ENCODE measurements at regions not wholly inside any gene's neighbourhood (a gene's known extent, or its start where the extent isn't known, plus 50 kb on each side); places are given as distances from the start of the nearest gene placed in this dataset.
"Not testable (repeated sequence)": the region's sequence is repeated elsewhere in the genome, so short reads cannot be mapped to it uniquely, and the experiment has no call there.

DNA sequence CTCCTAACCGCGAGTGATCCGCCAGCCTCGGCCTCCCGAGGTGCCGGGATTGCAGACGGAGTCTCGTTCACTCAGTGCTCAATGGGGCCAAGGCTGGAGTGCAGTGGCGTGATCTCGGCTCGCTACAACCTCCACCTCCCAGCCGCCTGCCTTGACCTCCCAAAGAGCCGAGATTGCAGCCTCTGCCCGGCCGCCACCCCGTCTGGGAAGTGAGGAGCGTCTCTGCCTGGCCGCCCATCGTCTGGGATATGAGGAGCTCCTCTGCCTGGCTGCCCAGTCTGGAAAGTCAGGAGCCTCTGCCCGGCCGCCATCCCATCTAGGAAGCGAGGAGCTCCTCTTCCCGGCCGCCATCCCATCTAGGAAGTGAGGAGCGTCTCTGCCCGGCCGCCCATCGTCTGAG is 58.8 kb upstream of the ANKRD30BL start:
- DNase-seq = not testable (repeated sequence)

DNA sequence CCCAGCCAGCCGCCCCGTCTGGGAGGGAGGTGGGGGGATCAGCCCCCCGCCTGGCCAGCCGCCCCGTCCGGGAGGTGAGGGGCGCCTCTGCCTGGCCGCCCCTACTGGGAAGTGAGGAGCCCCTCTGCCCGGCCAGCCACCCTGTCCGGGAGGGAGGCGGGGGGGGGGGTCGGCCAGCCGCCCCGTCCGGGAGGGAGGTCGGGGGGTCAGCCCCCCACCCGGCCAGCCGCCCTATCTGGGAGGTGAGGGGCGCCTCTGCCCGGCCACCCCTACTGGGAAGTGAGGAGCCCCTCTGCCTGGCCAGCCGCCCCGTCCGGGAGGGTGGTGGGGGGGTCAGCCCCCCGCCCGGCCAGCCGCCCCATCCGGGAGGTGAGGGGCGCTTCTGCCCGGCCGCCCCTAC is 60.1 kb upstream of the ANKRD30BL start:
- DNase-seq = not testable (repeated sequence)

DNA sequence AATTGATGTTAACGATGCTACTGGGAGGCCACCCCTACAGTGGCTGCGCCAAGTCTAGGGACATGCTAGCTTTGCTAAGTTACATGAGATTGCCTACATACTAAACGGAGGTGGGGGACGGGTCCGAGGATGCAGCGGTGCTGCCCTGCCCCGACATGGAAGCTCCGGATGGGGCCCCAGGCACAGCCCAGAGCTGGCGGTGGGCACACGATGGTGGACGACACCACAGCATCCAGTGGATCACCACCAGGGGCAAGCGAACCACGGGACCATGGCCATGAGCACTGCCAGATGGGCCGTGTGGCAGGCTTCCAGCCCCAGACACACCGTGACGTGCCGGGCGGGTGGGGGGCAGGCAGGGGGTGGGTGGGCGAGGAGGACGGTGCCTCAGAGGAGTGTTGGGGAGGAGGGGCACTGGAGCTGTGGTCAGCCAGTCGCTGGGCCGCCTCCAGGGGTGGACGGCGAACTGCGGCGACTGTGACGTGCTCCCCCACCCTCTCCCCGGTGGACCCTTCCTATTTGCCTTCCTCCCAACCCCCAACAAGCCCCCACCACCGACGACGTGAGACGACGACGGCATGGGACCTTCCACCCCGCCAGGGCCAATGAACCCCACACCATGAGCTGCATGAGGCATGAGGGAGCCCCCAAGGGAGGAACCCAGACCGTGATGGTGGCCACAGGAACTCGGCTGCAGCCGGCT is 90.6 kb upstream of the ANKRD30BL start:
- DNase-seq = no peak

DNA sequence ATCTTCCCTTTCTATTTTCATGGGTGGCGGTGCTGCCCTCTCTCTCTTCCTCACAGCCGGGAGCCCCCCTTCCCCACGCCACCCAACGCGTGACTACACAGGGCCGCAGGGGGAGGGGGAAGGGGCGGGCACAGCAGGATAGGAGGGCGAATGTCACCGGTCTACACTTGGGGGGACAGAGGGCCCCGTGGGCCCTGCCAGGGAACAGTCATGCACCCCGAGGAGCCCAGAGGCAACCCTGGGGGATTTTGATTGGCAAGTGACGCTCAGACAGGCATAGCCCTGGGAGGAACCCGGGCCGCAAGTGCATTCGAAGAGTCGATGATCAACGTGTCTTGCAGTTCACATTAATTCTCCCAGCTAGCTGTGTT is 91.1 kb upstream of the ANKRD30BL start:
- no peak for DNase-seq

DNA sequence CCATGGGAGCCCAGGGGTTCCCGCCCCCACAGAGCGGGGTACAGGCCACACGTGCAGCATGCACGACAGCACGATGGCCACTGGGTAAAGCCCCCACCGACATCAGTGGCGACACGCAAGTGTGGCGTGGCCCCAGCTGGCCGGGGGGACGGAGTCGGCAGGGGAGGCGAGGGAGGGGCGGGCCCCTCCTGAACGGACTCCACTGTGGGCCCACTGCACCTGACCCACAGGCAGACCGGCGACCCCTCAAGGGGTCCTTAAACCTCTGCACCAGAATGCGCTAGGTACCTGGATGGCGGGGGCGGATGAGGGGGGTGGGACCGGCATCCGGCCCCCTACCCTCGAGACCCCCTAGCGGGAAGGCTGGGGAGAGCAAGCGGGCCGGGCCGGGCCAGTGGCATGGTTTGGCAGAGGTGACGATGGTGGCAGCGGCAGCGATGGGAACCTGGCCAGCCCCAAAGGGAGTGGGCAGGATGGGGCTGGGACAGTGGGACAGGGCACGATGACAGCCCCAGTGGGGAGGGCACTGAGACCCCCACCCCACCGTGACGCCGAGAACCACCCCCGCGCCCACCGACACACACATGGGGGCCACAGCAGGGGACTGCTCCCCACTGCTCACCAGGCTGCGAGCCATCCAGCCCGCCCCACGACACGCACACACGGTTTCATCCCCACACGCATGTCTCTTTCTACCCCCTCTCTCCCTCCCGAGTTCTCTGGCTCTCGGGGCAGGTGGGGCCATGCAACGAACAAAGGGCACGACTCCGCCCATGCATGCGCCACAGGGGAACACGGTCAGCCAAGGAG is 91.9 kb upstream of the ANKRD30BL start:
- DNase-seq = no peak

DNA sequence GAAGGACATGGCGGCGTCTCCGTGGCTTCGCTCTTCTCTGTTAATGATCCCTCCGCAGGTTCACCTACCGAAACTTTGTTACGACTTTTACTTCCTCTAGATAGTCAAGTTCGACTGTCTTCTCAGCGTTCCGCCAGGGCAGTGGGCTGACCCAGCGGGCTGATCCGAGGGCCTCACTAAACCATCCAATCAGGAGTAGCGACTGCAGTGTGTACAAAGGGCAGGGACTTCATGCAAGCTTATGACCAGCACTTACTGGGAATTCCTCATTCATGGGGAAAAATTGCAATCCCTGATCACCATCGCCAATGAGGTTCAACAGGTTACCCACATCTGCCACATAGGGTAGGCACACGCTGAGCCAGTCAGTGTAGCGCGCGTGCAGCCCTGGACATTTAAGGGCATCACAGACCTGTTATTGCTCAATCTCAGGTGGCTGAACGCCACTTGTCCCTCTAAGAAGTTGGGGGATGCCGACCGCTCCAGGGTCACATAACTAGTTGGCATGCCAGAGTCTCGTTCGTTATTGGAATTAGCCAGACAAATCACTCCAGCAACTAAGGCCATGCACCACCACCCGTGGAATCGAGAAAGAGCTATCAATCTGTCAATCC is 92.7 kb upstream of the ANKRD30BL start:
- not testable (repeated sequence) for DNase-seq

DNA sequence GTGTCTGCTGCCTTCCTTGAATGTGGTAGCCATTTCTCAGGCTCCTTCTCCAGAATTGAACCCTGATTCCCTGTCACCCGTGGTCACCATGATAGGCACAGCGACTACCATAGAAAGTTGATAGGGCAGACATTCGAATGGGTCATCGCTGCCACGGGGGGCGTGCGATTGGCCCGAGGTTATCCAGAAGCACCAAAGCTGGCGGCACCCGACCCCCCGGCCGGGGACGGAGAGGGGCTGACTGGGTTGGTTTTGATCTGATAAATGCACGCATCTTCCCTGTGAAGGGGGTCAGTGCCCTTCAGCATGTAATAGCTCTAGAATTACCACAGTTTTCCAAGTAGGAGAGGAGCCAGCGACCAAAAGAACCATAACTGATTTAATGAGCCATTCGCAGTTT is 94.0 kb upstream of the ANKRD30BL start:
- no peak for DNase-seq

DNA sequence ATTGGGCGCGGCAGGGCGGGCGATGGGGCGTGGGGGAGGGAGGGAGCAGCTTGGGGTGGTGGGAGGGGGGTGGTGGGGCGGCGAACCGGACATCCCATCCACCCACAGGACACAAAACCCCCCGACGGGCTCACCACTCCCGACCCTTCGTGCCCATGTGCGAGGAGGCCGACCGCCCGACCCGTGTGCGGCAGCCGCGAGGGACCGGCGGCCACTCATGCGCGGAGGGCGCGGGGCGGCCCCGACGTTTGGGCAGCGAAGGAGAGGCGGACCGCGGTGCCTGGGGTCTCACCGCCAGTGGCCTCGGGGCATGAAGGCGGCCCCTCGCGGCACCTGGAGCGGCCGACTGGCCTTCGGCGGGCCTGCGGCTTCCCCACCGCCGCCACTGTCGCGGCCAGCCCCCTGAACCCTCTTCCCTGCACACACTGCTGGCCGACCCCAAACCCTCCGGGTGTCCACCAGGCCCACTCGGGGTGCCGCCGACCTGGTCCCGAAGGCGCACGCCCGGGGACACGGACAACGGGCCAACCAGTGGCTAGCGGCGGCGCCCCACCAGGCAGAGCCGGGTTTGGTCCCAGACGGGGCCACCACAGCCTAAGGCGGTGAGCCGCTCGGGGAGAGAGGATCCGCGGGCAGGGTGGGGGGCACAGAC is 94.6 kb upstream of the ANKRD30BL start:
- no peak for DNase-seq

DNA sequence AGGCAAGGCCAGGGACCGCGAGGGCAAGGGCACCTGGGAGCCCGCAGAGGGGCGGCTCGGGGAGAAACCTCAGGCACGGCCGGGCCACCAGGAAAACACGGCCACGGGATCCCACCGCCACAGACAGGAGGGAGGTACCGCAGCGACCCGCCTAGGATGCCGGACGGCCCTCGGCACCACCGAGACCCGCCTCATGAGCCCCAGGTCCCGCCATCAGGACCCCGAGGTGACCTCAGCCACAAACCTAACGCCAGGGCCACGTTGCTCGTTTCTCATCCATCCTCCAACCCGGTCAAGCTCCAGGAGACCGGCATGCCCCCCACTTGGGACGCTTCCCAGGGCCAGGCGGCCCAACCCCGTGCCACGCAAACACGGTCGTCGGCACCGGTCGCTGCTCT is 95.2 kb upstream of the ANKRD30BL start:
- DNase-seq = not testable (repeated sequence)

DNA sequence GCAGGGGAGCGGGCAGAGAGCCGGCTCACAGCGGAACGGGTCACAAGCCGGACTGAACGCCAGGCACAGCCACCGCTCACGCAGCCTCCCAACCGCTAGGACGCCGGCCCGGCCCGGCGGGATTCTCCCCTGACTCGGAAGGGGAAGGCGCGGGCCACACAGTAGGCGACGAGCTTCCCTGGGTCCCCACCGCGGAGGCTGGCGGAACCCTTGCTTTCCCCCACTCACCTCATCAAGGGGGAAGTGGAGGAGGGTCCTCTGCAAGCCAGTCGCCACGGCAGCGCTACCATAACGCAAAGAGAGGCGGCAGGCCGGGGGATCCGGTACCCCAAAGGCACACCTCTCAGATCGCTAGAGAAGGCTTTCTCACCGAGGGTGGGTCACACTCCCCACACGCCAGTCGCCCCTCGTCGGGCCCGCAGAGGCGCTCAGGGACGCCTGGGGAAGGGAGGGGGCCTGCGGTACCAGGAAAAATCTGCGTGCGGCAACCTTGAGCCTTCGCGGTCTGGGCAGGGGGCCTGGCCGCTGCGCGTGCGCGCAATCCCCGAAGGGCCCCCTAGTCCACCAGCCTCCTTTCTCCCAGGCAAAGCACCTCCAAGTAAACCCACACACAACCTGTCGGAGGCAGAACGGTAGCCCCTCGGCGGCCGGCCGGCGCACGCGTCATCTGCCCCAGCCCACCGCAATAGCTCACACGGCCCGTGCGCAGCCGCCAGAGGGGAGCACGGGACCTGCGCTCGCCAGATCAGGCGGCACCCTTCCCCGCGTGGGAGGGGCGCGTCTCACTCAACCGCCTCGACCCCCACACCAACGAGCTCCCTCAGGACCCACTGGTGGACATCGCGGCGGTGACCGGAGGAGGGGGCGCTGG is 95.8 kb upstream of the ANKRD30BL start:
- DNase-seq = not testable (repeated sequence)

DNA sequence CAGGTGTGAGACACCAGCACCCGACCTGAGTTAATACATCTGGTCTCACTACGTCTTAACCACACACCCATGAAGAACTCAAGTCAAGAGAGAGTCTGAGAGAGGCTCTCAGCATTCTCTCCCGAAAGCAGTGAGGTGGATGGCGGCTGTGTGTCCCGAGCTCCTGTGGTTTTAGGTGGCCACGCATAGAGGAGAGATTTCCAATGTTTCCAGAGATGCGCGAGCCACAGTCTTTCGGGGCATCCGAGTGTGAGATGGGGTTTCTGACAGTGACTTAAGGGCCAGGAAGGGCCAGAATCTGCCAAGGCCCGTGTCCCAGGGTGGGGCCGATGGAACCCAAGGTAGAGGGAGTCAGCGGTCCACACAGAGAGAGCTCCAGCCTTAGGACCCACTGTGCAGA is 97.5 kb upstream of the ANKRD30BL start:
- DNase-seq = not testable (repeated sequence)

DNA sequence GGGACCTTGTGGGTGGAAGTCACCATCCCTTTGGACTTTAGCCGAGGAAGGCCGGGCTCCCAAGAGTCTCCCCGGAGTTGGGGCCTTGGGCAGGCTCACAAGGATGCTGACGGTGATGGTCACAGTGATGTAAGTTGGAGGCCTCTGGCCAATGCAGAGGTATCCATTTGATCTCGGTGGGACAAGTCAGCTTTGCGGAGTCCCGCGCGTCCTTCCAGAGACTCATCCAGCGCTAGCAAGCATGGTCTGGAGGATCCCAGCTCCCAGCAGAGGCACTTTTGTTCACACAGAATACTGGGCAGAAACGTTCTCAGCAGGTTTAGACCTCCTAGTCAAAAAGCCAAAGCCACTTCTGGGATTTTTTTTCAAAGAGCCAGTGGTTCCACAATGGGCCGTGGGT is 103.8 kb upstream of the ANKRD30BL start:
- not testable (repeated sequence) for DNase-seq

DNA sequence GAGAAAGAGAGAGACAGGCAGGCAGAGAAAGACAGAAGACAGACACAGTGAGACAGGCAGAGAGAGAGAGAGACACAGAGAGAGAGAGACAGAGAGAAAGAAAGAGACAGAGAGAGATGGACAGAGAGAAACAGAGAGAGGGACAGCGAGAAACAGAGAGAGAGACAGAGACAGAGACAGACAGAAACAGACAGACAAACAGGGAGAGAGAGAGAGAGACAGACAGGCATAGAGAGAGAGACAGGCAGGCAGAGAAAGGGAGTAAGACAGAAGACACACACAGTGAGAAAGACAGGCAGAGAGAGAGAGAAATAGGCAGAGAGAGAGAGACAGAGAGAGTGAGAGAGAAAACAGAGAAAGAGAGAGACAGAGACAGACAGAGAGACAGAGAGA is 105.3 kb upstream of the ANKRD30BL start:
- DNase-seq = no peak

DNA sequence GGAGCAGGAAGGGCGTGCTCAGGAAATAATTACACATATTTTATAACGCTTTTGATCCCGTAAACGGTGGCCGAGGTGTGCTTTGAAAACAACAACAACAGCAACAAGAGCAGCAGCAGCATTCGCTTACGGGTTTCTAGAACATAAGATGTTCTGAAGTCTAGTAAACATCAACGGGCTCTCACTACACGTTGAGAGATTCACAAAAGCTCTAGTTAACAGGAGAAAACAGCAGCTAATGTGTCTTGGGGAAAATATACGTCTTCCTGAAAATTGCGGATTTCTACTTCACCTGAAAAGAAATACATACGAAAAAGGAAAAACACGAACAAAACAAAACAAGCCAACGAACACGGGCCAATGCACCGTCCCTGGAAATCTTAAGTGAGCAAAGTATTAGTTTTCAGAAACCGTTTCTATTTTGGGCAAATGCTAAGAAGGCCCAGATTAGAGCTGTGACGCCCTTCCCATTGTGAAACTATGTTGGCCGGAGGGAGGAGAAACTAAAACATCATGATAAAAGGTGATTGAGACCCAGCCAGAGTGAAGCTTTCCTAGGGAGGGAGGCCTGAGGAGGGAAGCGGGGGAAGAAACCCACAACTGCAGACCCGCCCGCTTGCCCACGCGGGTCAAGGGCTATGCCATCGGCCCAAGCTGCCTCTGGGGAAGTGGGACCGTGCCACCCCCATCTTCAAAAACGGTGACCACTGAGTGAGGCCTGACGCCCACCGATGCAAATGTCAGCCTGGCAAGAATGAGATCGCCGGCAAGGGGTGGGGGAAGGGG is 105.9 kb upstream of the ANKRD30BL start:
- peak; percentile 9 for DNase-seq

DNA sequence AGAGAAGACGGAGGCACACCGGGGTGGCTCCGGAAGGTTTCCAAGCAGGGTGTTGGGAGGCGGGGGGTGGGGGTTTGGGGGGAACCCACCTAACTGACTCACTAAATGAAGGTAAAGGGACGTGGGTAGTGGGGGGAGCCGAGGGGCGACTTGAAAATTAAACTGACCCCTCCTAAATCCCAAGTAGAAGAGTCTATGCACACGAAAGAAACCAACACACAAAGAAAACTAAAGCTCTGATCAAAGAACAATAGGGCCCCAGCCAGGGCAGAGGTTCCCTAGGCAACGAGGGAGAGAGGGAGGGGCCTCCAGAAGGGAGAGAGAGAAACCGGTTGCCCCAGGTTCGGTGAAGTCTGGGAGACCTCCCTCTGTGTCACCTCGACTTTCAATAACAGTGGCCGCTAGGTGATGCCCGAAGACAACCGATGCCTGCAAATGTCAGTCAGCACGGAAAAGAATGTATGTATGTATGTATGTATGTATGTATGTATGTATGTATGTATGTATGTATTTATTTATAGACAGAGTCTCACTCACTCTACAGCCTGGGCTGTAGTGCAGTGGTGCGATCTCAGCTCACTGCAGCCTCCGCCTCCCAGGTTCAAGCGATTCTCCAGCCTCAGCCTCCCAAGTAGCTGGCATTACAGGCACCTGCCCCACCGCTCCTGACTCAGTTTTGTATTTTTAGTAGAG is 106.7 kb upstream of the ANKRD30BL start:
- peak; percentile 59 for DNase-seq

DNA sequence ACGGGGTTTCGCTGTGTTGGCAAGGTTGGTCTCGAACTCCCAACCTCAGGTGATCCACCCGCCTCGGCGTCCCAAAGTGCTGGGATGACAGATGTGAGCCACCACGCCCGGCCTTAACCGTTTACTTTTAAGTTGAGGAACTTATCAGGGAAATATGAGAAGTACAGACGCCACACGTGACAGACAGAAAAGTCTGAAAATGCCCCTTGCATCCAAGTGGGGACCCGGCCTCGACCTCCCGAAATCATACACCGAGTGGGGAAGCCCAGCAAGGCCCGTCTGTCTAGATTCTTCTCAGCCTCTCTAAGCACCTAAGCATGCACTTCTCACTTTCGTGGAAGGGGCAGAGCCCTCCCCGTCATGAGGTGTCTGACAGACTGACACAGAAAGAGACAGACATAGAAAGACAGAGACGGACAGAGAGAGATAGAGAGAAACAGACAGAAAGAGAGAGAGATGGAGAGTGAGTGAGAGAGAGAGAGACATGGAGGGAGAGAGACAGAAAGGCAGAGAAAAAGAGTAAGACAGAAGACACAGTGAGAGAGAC is 107.3 kb upstream of the ANKRD30BL start:
- DNase-seq = no peak

DNA sequence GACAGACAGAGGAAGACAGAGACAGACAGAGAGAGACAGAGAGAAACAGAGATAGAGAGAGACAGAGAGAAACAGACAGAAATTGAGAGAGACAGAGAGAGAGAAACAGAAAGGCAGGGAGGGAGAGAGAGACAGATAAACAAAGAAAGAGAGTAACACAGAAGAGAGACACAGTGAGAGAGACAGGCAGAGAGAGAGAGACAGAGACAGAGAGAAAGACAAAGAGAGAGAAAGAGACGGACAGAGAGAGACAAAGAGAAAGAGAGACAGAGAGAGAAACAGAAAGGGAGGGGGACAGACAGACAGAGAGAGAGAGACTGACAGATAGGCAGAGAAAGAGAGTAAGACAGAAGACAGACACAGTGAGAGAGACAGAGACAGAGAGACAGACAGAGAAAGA is 108.5 kb upstream of the ANKRD30BL start:
- DNase-seq = no peak

DNA sequence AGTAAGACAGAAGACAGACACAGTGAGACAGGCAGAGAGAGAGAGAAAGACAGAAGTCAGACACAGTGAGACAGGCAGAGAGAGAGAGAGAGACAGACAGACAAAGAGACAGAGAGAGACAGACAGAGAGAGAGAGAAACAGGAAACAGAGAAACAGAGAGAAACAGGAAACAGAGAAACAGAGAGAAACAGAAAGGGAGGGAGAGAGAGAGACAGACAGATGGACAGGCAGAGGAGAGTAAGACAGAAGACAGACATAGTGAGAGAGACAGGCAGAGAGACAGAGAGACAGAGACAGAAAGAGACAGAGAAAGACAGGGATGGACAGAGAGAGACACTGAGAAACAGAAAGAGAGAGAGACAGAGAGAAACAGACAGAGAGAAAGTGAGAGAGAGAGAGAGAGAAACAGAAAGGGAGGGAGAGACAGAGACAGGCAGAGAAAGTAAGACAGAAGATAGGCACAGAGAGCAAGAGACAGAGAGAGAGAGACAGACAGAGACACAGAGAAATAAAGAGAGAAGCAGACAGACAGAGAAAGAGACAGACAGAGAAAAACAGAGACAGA is 109.3 kb upstream of the ANKRD30BL start:
- no peak for DNase-seq

DNA sequence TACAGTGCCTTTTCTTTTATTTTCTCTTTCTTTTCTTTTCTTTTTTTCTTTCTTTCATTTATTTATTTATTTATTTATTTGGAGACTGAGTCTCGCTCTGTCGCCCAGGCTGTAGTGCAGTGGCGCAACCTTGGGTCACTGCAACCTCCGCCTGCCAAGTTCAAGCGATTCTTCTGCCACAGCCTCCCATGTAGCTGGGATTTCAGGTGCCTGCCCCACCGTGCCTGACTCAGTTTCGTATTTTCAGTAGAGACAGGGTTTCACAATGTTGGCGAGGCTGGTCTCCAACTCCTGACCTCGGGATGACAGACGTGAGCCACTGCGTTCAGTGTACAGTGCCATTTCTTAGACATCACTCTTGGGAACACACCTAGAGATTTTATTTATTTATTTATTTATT is 110.0 kb upstream of the ANKRD30BL start:
- not testable (repeated sequence) for DNase-seq

DNA sequence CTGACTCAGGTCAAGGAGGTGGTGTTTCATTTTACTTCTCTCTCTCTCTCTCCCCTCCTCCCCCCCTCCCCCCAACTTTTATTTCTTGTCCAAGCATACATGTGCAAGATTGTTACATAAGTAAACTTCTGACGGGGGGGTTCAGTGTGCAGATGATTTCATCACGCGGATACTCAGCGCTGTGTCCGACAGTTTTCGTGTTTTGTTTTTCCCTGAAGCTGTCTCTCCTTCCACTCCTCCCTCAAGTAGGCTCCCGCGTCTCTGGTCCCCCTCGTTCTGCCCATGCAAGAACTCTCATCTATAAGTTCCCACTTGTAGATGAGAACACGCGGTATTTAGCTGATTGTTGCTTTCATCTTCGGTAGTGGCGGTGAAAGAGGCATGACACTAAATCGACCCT is 111.0 kb upstream of the ANKRD30BL start:
- no peak for DNase-seq

Measured in CD4-positive, alpha-beta T cell treated with Interleukin-12 subunit alpha and Interleukin-12 subunit beta, for 1 hour (primary cell).